ENCODE measurements at regions not wholly inside any gene's neighbourhood (a gene's known extent, or its start where the extent isn't known, plus 50 kb on each side); places are given as distances from the start of the nearest gene placed in this dataset.

DNA sequence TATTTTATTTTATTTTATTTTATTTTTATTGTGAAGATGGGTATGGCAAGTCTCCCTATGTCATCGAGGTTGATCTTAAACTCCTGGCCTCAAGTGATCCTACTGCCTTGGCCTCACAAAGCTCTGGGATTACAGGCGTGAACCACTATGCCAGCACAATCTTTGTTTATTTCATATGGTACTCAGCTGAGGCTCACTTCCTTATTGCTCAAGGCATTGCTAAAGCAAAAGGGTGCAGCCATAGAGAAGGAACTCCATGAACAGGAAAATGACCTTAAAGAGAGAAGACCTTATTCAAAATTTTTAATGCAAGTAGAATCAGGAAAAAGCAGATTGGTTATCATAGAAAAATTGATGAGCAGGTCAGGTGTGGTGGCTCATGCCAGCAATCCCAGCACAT is 110.6 kb upstream of the RBBP6 start (continued):
- TF ChIP-seq, protein P1, sequence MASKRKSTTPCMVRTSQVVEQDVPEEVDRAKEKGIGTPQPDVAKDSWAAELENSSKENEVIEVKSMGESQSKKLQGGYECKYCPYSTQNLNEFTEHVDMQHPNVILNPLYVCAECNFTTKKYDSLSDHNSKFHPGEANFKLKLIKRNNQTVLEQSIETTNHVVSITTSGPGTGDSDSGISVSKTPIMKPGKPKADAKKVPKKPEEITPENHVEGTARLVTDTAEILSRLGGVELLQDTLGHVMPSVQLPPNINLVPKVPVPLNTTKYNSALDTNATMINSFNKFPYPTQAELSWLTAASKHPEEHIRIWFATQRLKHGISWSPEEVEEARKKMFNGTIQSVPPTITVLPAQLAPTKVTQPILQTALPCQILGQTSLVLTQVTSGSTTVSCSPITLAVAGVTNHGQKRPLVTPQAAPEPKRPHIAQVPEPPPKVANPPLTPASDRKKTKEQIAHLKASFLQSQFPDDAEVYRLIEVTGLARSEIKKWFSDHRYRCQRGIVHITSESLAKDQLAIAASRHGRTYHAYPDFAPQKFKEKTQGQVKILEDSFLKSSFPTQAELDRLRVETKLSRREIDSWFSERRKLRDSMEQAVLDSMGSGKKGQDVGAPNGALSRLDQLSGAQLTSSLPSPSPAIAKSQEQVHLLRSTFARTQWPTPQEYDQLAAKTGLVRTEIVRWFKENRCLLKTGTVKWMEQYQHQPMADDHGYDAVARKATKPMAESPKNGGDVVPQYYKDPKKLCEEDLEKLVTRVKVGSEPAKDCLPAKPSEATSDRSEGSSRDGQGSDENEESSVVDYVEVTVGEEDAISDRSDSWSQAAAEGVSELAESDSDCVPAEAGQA (IDR thresholded peaks at IDR 0.05; ENCODE audit: low read depth): no peak
- TF ChIP-seq, protein P1 (CRISPR knock-in tag; IDR thresholded peaks at IDR 0.05; ENCODE audit: borderline replicate concordance): no peak
- TF ChIP-seq ZNF251 (CRISPR knock-in tag; IDR thresholded peaks at IDR 0.05) (no peak), MIER2 (CRISPR knock-in tag; IDR thresholded peaks at IDR 0.05) (no peak)
- TF ChIP-seq, protein P2, sequence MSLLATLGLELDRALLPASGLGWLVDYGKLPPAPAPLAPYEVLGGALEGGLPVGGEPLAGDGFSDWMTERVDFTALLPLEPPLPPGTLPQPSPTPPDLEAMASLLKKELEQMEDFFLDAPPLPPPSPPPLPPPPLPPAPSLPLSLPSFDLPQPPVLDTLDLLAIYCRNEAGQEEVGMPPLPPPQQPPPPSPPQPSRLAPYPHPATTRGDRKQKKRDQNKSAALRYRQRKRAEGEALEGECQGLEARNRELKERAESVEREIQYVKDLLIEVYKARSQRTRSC (CRISPR knock-in tag; IDR thresholded peaks at IDR 0.05; ENCODE audit: low read depth): no peak

DNA sequence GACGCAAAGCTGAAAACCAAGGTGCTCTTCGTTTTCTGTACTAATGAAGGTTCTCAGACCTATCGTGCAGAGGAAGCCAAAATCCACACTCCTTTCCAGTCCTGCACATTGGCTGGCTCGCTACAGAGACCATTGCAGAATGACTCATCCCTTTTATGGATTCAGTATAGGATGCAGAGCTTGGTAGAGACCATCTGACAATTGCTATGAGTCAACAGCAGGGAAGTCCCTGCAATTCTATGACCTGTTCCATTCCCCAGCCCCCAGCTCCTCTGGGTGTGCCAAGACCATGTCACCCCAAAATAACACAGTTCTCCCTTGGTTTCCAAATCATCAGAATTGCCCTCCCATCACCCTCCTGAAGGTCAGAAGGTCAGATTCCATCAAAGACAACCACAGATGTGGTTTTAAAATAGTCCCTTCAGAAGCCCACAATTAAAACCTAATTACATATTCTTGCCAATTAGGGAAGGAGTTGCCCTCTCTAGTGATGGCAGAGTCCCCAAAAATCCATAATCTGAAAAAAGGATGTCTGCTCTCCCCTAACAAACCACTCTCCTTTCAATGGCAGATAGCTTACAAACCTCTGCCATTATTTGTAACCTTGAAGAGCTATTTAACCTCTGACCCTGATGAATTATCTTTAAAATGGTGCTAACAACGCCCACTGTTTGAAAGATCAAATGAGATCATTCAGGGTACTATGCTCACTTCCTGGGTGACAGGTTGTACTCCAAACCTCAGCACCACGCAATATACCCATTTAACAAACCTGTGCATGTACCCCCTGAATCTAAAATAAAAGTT is 108.2 kb upstream of the RBBP6 start:
- DNase-seq (ENCODE audit: low spot score) (no peak), FAIRE-seq (no peak), ATAC-seq (no peak)
- ChIA-PET CTCF (ENCODE audit: low intra/inter-chr PET ratio, low total read pairs) (no interaction called here), POLR2A (no interaction called here)
- no peak overlapping the region for H3K9ac ChIP-seq (ENCODE audit: insufficient read depth, low read depth, low read length)
- H3K79me2 ChIP-seq (ENCODE audit: insufficient read depth, low read length): no peaks in the 10 kb centered on the region
- H3K4me3 ChIP-seq (replicated peaks in 1 of 3; ENCODE audit: insufficient read depth in 1 of 3, low read depth in 2 of 3, low read length in 3 of 3): no peak overlapping the region
- no TSS peak for BruUV-seq (replicated peaks)
- in situ Hi-C loops (cut with HindIII; ENCODE audit: extremely low pct_ligation_motif_present, low pct_unique_long_range_greater_than_20kb): no loop called here
- no peaks in the 10 kb centered on the region for H3K9me3 ChIP-seq (ENCODE audit: low read length)
- intact Hi-C loops (cut with micrococcal nuclease; ENCODE audit: unreplicated experiment): no loop called here
- H3K4me2 ChIP-seq (ENCODE audit: low read depth, low read length): no peak overlapping the region
- no peaks in the 10 kb centered on the region for H4K20me1 ChIP-seq (ENCODE audit: insufficient read depth, low read length)
- no peaks in the 10 kb centered on the region for H3K36me3 ChIP-seq (replicated peaks in 1 of 2; ENCODE audit: control insufficient read depth in 1 of 2, insufficient read depth in 2 of 2, low read length in 2 of 2)
- 3% methylated on average over 6 of the region's 6 CpGs for WGBS (ENCODE audit: low lambda C conversion rate)
- H3K4me1 ChIP-seq (ENCODE audit: insufficient read depth, low read length): no peaks in the 10 kb centered on the region
- H3K27me3 ChIP-seq (ENCODE audit: control insufficient read depth in 1 of 2, insufficient read depth in 2 of 2, low read length in 2 of 2): peaks cover 0 to 18% of the 10 kb centered on the region in 2 experiments; a peak in 4 of 5 replicates
- no peak overlapping the region for H2AFZ ChIP-seq (ENCODE audit: low read length)
- H3K27ac ChIP-seq (ENCODE audit: extremely low read length, insufficient read depth, low read length): no peak overlapping the region
- TF ChIP-seq TBX2 (CRISPR knock-in tag; IDR thresholded peaks at IDR 0.05; ENCODE audit: borderline replicate concordance) (no peak), NFYC (CRISPR knock-in tag; IDR thresholded peaks at IDR 0.05) (no peak), ZNF232 (CRISPR knock-in tag; IDR thresholded peaks at IDR 0.05; ENCODE audit: borderline replicate concordance) (no peak), TRIM24 (CRISPR knock-in tag; IDR thresholded peaks at IDR 0.05) (no peak), ZNF570 (CRISPR knock-in tag; IDR thresholded peaks at IDR 0.05; ENCODE audit: borderline replicate concordance) (no peak), CCAR2 (optimal IDR thresholded peaks at IDR 0.05; ENCODE audit: low read depth, low read length) (no peak), ARNTL (CRISPR knock-in tag; IDR thresholded peaks at IDR 0.05) (no peak)
- TF ChIP-seq, protein P3, sequence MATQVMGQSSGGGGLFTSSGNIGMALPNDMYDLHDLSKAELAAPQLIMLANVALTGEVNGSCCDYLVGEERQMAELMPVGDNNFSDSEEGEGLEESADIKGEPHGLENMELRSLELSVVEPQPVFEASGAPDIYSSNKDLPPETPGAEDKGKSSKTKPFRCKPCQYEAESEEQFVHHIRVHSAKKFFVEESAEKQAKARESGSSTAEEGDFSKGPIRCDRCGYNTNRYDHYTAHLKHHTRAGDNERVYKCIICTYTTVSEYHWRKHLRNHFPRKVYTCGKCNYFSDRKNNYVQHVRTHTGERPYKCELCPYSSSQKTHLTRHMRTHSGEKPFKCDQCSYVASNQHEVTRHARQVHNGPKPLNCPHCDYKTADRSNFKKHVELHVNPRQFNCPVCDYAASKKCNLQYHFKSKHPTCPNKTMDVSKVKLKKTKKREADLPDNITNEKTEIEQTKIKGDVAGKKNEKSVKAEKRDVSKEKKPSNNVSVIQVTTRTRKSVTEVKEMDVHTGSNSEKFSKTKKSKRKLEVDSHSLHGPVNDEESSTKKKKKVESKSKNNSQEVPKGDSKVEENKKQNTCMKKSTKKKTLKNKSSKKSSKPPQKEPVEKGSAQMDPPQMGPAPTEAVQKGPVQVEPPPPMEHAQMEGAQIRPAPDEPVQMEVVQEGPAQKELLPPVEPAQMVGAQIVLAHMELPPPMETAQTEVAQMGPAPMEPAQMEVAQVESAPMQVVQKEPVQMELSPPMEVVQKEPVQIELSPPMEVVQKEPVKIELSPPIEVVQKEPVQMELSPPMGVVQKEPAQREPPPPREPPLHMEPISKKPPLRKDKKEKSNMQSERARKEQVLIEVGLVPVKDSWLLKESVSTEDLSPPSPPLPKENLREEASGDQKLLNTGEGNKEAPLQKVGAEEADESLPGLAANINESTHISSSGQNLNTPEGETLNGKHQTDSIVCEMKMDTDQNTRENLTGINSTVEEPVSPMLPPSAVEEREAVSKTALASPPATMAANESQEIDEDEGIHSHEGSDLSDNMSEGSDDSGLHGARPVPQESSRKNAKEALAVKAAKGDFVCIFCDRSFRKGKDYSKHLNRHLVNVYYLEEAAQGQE (IDR thresholded peaks at IDR 0.05; ENCODE audit: borderline replicate concordance in 1 of 2, low read depth in 1 of 2, low read length in 2 of 2): no peak
